ENCODE measurements at regions not wholly inside any gene's neighbourhood (a gene's known extent, or its start where the extent isn't known, plus 50 kb on each side); places are given as distances from the start of the nearest gene placed in this dataset.

DNA sequence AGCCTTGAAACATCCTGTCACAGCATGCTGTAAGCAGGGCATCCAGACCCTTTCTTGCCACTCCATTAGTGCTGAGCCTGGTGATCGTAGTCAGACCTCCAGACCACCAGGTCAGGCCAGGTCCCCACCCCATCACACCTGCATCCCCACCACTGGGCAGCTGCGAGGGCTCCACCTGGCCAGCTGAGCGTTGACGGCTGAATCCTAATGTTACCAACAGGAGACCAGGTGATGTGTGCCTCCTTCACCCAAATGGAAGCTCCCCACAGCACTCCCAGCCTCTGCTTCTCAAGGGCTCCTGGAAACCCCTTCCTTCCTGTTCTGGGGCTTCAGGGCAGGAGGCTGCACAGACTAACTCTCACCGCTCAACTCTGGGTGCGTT, 189.4 kb downstream of the C16orf95 start:
- TF ChIP-seq, protein P1, sequence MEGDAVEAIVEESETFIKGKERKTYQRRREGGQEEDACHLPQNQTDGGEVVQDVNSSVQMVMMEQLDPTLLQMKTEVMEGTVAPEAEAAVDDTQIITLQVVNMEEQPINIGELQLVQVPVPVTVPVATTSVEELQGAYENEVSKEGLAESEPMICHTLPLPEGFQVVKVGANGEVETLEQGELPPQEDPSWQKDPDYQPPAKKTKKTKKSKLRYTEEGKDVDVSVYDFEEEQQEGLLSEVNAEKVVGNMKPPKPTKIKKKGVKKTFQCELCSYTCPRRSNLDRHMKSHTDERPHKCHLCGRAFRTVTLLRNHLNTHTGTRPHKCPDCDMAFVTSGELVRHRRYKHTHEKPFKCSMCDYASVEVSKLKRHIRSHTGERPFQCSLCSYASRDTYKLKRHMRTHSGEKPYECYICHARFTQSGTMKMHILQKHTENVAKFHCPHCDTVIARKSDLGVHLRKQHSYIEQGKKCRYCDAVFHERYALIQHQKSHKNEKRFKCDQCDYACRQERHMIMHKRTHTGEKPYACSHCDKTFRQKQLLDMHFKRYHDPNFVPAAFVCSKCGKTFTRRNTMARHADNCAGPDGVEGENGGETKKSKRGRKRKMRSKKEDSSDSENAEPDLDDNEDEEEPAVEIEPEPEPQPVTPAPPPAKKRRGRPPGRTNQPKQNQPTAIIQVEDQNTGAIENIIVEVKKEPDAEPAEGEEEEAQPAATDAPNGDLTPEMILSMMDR (conservative IDR thresholded peaks at IDR 0.05; ENCODE audit: low read depth, low read length) = no peak
- no peak for DNase-seq (ENCODE audit: low read depth)
- no peak overlapping the region for H3K4me3 ChIP-seq (ENCODE audit: low read depth, low read length)

DNA sequence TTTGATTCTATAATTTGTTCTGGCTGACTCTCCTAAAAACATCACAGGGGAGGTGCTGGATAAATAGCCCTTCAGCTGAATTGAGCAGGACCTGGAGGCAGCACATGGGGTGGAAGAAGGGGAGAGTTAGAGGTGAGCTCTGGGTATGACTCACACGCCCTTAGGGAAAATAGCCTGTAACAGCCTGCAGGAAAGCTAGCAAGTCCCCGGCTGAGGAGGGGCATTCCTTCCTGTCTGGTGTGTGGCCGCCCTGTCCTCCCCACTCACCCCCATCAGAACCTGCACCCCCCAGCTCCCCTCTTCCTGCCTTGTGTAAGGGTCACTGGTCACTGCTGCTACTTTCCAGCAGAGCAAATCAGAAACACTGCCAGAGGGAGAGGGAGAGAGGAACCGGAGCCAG, 187.4 kb downstream of the C16orf95 start:
- TF ChIP-seq, protein P1 (conservative IDR thresholded peaks at IDR 0.05; ENCODE audit: low read depth, low read length) = no peak
- DNase-seq (ENCODE audit: low read depth) = peak; percentile 74
- H3K4me3 ChIP-seq (ENCODE audit: low read depth, low read length) = no peak overlapping the region

DNA sequence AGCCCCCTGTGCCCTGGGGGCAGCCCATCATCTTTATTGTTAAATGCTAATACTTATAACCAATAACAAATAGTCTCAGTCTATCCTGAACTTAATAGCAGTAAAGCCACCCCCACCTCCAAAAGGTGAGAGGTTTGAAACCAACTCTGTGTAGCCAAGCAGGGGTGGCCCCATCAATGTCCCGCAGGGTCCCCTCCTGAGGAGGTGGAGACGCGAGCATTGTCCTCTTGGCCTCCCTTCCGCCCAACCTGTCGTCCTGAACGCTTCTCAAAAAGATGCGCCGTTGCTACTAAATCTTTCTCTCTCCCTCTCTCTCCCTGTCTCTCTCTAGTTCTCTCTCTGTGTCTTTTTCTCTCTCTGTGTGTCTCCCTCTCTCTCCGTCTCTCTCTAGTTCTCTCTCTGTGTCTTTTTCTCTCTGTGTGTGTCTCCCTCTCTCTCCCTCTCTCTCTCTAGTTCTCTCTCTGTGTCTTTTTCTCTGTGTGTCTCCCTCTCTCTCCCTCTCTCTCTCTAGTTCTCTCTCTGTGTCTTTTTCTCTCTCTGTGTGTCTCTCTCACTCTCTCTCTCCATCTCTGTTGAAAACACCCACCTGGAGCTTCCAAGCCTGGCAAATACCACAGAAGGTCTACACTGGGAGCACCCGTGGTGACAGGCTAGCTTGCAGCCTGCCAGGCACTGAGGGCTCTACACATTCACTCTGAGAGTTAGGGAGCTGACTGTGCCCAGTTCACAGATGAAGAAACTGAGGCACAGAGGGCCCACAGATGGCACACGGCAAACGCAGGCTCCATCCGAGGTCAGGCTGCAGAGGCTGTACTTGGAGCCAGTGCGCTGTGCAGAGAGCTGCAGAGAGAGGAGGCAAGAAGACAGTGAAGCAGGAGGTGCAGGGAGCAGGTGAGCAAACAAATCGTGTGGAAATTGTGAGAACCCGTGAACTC, 185.9 kb downstream of the C16orf95 start:
- H3K4me3 ChIP-seq (ENCODE audit: low read depth, low read length) = no peak overlapping the region
- no peak for DNase-seq (ENCODE audit: low read depth)
- TF ChIP-seq, protein P1 (conservative IDR thresholded peaks at IDR 0.05; ENCODE audit: low read depth, low read length) = no peak

DNA sequence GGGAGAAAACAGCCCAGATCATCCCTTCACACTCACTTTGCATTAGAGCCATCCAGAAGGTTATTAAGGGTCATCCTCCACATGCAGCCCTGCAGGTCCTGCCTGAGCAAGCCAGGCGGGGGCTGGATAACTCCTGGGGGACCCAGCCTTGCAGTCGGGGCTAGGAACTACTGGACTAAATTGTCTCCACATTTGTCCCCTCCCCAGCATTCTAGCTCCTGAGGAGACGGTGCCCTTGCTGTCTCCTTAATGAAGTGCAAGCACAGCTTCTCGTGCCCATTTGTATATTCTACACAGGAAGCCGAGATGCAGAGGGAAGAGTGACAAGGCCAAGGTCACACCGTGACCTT, 185.2 kb downstream of the C16orf95 start:
- TF ChIP-seq, protein P1 (conservative IDR thresholded peaks at IDR 0.05; ENCODE audit: low read depth, low read length) = no peak
- DNase-seq (ENCODE audit: low read depth) = no peak
- no peak overlapping the region for H3K4me3 ChIP-seq (ENCODE audit: low read depth, low read length)

DNA sequence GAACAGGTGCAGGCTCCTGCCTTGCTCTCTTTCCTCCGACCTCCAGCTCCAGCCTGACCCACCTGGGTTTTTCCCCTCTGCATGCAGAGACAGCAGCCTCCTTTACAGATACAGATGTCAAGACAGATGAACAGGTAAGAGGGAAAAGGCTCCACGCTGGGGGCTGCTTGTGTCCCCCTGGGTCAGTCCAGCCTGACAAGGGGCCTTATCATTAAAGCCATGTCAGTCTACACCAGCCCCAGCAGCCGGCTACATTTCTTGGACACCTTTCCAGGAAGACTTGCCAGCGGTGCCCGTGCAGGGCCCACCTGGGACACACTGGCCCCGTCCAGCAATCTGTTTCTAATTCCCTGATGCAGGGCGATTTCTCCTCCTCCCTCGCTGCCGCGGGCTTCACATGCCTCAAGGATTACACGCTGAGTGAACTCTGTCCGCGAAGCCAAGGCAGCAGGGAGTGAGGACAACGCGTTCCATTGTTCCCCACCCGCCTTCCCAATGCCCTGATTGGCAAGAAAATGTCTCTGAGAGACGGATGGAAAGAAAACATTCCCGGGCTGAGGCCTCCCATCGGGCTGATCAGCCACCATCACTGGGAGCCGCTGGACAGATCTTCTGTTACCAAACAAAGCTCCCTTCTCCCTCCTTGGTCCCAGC, 184.7 kb downstream of the C16orf95 start:
- no peak overlapping the region for H3K4me3 ChIP-seq (ENCODE audit: low read depth, low read length)
- TF ChIP-seq, protein P1 (conservative IDR thresholded peaks at IDR 0.05; ENCODE audit: low read depth, low read length) = no peak
- peak; percentile 87 for DNase-seq (ENCODE audit: low read depth)

DNA sequence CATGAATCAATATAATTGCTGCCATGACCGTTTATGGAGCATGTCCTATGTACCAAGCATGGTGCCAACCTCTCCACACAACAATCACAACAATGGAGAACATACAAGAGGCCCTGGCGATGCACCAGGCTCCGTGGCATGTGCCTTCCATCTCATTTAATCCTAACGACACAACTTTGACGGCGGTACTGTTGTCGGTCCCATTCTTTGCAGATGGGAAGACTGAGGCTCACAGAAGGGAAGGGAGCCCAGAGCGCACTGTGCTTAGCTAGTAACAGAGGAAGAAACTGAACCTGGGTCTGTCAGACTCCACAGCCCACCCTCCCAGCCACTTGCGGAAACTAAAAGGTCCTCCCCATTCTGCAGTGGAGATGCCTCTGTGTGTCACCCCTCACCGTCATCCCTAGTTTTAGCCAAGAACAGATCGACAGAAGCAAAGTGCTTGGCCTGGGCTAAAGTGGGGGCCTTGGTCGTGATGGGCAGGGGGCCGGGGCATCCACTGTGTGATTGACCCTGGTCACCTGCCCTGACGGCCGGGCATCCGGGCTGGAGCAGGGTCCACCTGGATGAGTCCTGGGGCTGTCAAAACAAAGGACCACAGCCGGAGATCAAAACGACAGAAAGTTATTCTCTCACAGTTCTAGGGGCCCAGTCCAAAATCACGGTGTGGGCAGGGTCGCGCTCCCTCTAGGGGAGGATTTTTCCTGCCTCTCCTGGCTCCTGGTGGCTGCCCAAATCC, 183.9 kb downstream of the C16orf95 start:
- DNase-seq (ENCODE audit: low read depth) = no peak
- H3K4me3 ChIP-seq (ENCODE audit: low read depth, low read length) = no peak overlapping the region
- TF ChIP-seq, protein P1 (conservative IDR thresholded peaks at IDR 0.05; ENCODE audit: low read depth, low read length) = no peak
